Right cardiac atrium (tissue), 5 donors: ENCODE measurements at regions not wholly inside any gene's neighbourhood (a gene's known extent, or its start where the extent isn't known, plus 50 kb on each side); places are given as distances from the start of the nearest gene placed in this dataset.

ENCODE experiments used
- ATAC-seq, 2 donors: fragments of 200-7000 bp; cut with Tn5 transposase; one replicate each; pipeline versions ENCODE4 v1.8.0 to v1.9.1; 2020; ENCODE audit warnings: moderate library complexity in 2 of 2, mild to moderate bottlenecking in 1 of 2
- DNase-seq, 3 donors: peaks; one replicate each; pipeline ENCODE4 v3.0.0-alpha.2; 2020
- H3K27ac ChIP-seq: one replicate; pipeline ENCODE4 v1.5.1; 2013; ENCODE audit warnings: mild to moderate bottlenecking, low read length, control low read depth, moderate library complexity
- H3K27me3 ChIP-seq: one replicate; pipeline ENCODE4 v1.6.1; 2013; ENCODE audit not compliant: control insufficient read depth, insufficient read depth
- H3K4me1 ChIP-seq: one replicate; pipeline ENCODE4 v1.6.1; 2013; ENCODE audit warnings: low read length; ENCODE audit not compliant: control insufficient read depth, insufficient read depth
- H3K4me3 ChIP-seq: one replicate; pipeline ENCODE4 v1.5.1; 2013; ENCODE audit warnings: low read length, control low read depth
- H3K9me3 ChIP-seq: one replicate; pipeline ENCODE4 v1.6.1; 2013; ENCODE audit warnings: low read length; ENCODE audit not compliant: control insufficient read depth
- WGBS: extraction: QIAGEN DNeasy Blood & Tissue Kit; methylation state at CpG from one replicate; pipeline ENCODE4 v1.1.7; 2013; 5-methylcytosine and 5-hydroxymethylcytosine counted together
- intact Hi-C, 4 donors: fragments of 100-400 bp; cut with DNase I; formaldehyde crosslinking; loops; one replicate each; pipeline versions ENCODE4 v1.11.0 to v1.14.0; 2022 to 2023
- donor health status: healthy with polysubstance abuse.
- donor health status: DM: no; HTN: yes; CAD: no.
- donor health status: DM: no; HTN: no; CAD: no.
- donor health status: DM: no; HTN: yes; CAD: no; lungs with severe emphysema.
- donor health status: DM: yes; HTN: yes; CAD: no.

GRCh38 chr5:167573370-167574127 lies 717.9 kb upstream of the WWC1 start:
- intact Hi-C loops, result no loop called here
- no peaks in the 10 kb centered on the region for H3K4me1 ChIP-seq
- peak in 1 of 2 donors; percentile 46 for ATAC-seq
- no peaks in the 10 kb centered on the region for H3K9me3 ChIP-seq
- peak in 1 of 3 donors; percentile 37 for DNase-seq
- peak overlapping the region; percentile 47 for H3K4me3 ChIP-seq
- H3K27me3 ChIP-seq, result peaks cover 7% of the 10 kb centered on the region
- H3K27ac ChIP-seq, result no peak overlapping the region
- 2% methylated on average over 23 of the region's 23 CpGs for WGBS

GRCh38 chr5:167574464-167574863 lies 717.0 kb upstream of the WWC1 start:
- ATAC-seq, result no peak
- intact Hi-C loops, result no loop called here

GRCh38 chr5:167575330-167575729 lies 716.1 kb upstream of the WWC1 start:
- Histone ChIP-seq H3K4me3 (no peak overlapping the region), H3K27me3 (peaks cover 7% of the 10 kb centered on the region), H3K4me1 (no peaks in the 10 kb centered on the region), H3K27ac (no peak overlapping the region), H3K9me3 (no peaks in the 10 kb centered on the region)
- 83% methylated on average over 5 of the region's 5 CpGs for WGBS
- intact Hi-C loops, result no loop called here
- ATAC-seq, result no peak
- no peak for DNase-seq

More at GRCh38 chr5:167574464-167574863, 717.0 kb upstream of the WWC1 start:
- peaks cover 7% of the 10 kb centered on the region for H3K27me3 ChIP-seq
- H3K27ac ChIP-seq, result no peak overlapping the region
- 50% methylated on average over 7 of the region's 7 CpGs for WGBS
- H3K9me3 ChIP-seq, result no peaks in the 10 kb centered on the region
- DNase-seq, result no peak
- no peak overlapping the region for H3K4me3 ChIP-seq
- no peaks in the 10 kb centered on the region for H3K4me1 ChIP-seq

GRCh38 chr5:167576126-167576525 lies 715.3 kb upstream of the WWC1 start:
- no peak for ATAC-seq
- H3K4me1 ChIP-seq, result no peaks in the 10 kb centered on the region
- intact Hi-C loops, result no loop called here
- H3K9me3 ChIP-seq, result no peaks in the 10 kb centered on the region
- H3K4me3 ChIP-seq, result no peak overlapping the region
- H3K27ac ChIP-seq, result no peak overlapping the region
- H3K27me3 ChIP-seq, result peaks cover 7% of the 10 kb centered on the region
- 79% methylated on average over 2 of the region's 2 CpGs for WGBS
- no peak for DNase-seq

GRCh38 chr5:167576897-167577296 lies 714.5 kb upstream of the WWC1 start:
- H3K27ac ChIP-seq, result no peak overlapping the region
- H3K4me3 ChIP-seq, result no peak overlapping the region
- no peaks in the 10 kb centered on the region for H3K4me1 ChIP-seq
- intact Hi-C loops, result no loop called here
- ATAC-seq (no peak), DNase-seq (no peak)
- H3K9me3 ChIP-seq, result no peaks in the 10 kb centered on the region
- H3K27me3 ChIP-seq, result peaks cover 7% of the 10 kb centered on the region
- WGBS, result 36% methylated on average over 4 of the region's 4 CpGs

- Histone ChIP-seq H3K27ac (no peak overlapping the region), H3K4me1 (no peaks in the 10 kb centered on the region), H3K9me3 (no peaks in the 10 kb centered on the region), H3K4me3 (no peak overlapping the region), H3K27me3 (peaks cover 4% of the 10 kb centered on the region)
- DNase-seq (no peak), ATAC-seq (no peak)
- intact Hi-C loops, result no loop called here
- 90% methylated on average over 8 of the region's 8 CpGs for WGBS
These were observed 713.8 kb upstream of the WWC1 start for GRCh38 chr5:167577616-167578015.

GRCh38 chr5:167578977-167579692 lies 712.3 kb upstream of the WWC1 start:
- no peaks in the 10 kb centered on the region for H3K9me3 ChIP-seq
- no peaks in the 10 kb centered on the region for H3K4me1 ChIP-seq
- peaks cover 4% of the 10 kb centered on the region for H3K27me3 ChIP-seq
- H3K4me3 ChIP-seq, result no peak overlapping the region
- no peak for ATAC-seq
- WGBS, result 84% methylated on average over 6 of the region's 6 CpGs
- DNase-seq, result no peak
- intact Hi-C loops, result no loop called here
- H3K27ac ChIP-seq, result no peak overlapping the region

GRCh38 chr5:167579693-167580055 lies 711.8 kb upstream of the WWC1 start:
- Histone ChIP-seq H3K27ac (no peak overlapping the region), H3K4me3 (no peak overlapping the region), H3K27me3 (peaks cover 4% of the 10 kb centered on the region), H3K4me1 (peaks cover 1% of the 10 kb centered on the region), H3K9me3 (no peaks in the 10 kb centered on the region)
- intact Hi-C loops, result loop anchor here in 1 of 4 donors (10.0 kb wide), 1 partner anchor 645 kb away; no protein-coding TSS in a partner anchor
- DNase-seq (no peak), ATAC-seq (no peak)
- WGBS, result 79% methylated on average over 5 of the region's 5 CpGs

- peaks cover 3% of the 10 kb centered on the region for H3K27me3 ChIP-seq
- 95% methylated on average over 13 of the region's 13 CpGs for WGBS
- H3K4me3 ChIP-seq, result no peak overlapping the region
- intact Hi-C loops, result loop anchor here in 1 of 4 donors (10.0 kb wide), 1 partner anchor 644 kb away; no protein-coding TSS in a partner anchor
- H3K4me1 ChIP-seq, result peaks cover 1% of the 10 kb centered on the region
- no peak for ATAC-seq
- no peaks in the 10 kb centered on the region for H3K9me3 ChIP-seq
- H3K27ac ChIP-seq, result no peak overlapping the region
- no peak for DNase-seq
These were observed 710.8 kb upstream of the WWC1 start for GRCh38 chr5:167580608-167581007.

GRCh38 chr5:167582283-167582682 lies 709.2 kb upstream of the WWC1 start:
- H3K27me3 ChIP-seq, result no peaks in the 10 kb centered on the region
- DNase-seq (no peak), ATAC-seq (no peak)
- no peak overlapping the region for H3K27ac ChIP-seq
- no peak overlapping the region for H3K4me3 ChIP-seq
- H3K9me3 ChIP-seq, result no peaks in the 10 kb centered on the region
- intact Hi-C loops, result loop anchor here in 1 of 4 donors (10.0 kb wide), 1 partner anchor 643 kb away; no protein-coding TSS in a partner anchor
- peaks cover 1% of the 10 kb centered on the region for H3K4me1 ChIP-seq
- WGBS, result 65% methylated on average over 2 of the region's 2 CpGs

- Histone ChIP-seq H3K4me1 (peaks cover 1% of the 10 kb centered on the region), H3K9me3 (no peaks in the 10 kb centered on the region), H3K27me3 (no peaks in the 10 kb centered on the region), H3K27ac (no peak overlapping the region), H3K4me3 (no peak overlapping the region)
- no peak for ATAC-seq
- no peak for DNase-seq
- intact Hi-C loops, result loop anchor here in 1 of 4 donors (10.0 kb wide), 1 partner anchor 642 kb away; no protein-coding TSS in a partner anchor
- 41% methylated on average over 6 of the region's 6 CpGs for WGBS
These were observed 708.6 kb upstream of the WWC1 start for GRCh38 chr5:167582886-167583285.
